ENCODE measurements at regions not wholly inside any gene's neighbourhood (a gene's known extent, or its start where the extent isn't known, plus 50 kb on each side); places are given as distances from the start of the nearest gene placed in this dataset.
A peak's percentile ranks its signal among the peaks of the same experiment; 100 is the strongest.

DNA sequence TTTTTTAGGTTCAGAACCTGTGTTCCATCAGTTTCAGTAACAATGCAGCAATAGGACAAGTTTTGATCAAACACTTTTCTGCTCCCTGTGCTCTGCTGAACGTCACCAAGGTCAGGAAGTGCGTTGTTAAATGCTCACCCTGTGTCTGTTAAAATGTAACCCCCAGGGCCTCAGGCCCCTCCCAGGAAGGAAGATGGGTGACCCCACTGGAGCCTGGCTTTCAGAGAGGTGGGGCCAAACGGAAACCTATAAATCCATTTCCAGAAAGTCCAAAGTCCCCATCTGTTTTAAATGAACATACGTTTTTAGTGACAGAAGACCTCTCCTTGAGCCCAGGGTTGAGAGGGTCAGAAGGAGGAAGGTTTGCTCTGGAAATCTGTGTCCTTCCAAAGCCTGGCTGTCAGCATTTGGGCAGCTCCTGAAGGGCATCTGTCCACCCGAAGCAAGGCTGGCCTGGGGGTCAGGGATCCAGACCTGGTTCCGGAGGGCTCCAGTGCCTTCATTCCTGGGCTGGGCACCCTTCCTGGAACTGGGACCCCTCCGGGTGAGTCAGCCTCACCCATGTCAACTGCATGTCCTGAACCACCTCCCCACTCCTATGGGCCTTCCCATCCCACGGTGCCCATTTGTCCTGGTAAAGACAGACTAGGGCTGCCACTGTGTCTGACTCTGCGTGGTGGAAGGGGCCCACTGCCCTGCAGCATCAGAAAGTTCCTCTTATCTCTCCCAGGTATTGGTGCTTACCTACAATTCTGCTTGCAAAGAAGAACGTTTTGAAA, 117.4 kb upstream of the COPS8 start (continued):
- TF ChIP-seq, protein P1, sequence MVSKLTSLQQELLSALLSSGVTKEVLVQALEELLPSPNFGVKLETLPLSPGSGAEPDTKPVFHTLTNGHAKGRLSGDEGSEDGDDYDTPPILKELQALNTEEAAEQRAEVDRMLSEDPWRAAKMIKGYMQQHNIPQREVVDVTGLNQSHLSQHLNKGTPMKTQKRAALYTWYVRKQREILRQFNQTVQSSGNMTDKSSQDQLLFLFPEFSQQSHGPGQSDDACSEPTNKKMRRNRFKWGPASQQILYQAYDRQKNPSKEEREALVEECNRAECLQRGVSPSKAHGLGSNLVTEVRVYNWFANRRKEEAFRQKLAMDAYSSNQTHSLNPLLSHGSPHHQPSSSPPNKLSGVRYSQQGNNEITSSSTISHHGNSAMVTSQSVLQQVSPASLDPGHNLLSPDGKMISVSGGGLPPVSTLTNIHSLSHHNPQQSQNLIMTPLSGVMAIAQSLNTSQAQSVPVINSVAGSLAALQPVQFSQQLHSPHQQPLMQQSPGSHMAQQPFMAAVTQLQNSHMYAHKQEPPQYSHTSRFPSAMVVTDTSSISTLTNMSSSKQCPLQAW (CRISPR knock-in tag; IDR thresholded peaks at IDR 0.05): peak; percentile 98
- TF ChIP-seq RARA (CRISPR knock-in tag; IDR thresholded peaks at IDR 0.05) (peak; percentile 70), ZNF101 (CRISPR knock-in tag; IDR thresholded peaks at IDR 0.05; ENCODE audit: borderline replicate concordance, low read depth) (no peak), RFX5 (IDR thresholded peaks at IDR 0.05; ENCODE audit: low read depth, low read length) (no peak), IKZF1 (IDR thresholded peaks at IDR 0.05) (no peak), NCOA2 (CRISPR knock-in tag; IDR thresholded peaks at IDR 0.05) (peak; percentile 55), ZNF557 (CRISPR knock-in tag; IDR thresholded peaks at IDR 0.05) (no peak), SMAD1 (CRISPR knock-in tag; IDR thresholded peaks at IDR 0.05; ENCODE audit: borderline replicate concordance, low read depth) (peak; percentile 92; the same call in 1 of the 2 replicates), KMT2A (CRISPR knock-in tag; IDR thresholded peaks at IDR 0.05) (no peak), SETDB1 (CRISPR knock-in tag; IDR thresholded peaks at IDR 0.05; ENCODE audit: borderline replicate concordance) (no peak), KLF15 (CRISPR knock-in tag; IDR thresholded peaks at IDR 0.05; ENCODE audit: borderline replicate concordance) (no peak), MXI1 (IDR thresholded peaks at IDR 0.05; ENCODE audit: borderline replicate concordance, low read depth, low read length) (no peak; the same call in 2 of the 3 replicates), MAFF (IDR thresholded peaks at IDR 0.05; ENCODE audit: low read depth, low read length) (no peak), ZBTB42 (CRISPR knock-in tag; IDR thresholded peaks at IDR 0.05) (peak; percentile 75; the same call in 1 of the 2 replicates), ZNF816 (CRISPR knock-in tag; IDR thresholded peaks at IDR 0.05; ENCODE audit: borderline replicate concordance) (peak; percentile 51; the same call in 1 of the 2 replicates), HCFC1 (IDR thresholded peaks at IDR 0.05; ENCODE audit: low read depth, low read length) (no peak)
- TF ChIP-seq, protein P2, sequence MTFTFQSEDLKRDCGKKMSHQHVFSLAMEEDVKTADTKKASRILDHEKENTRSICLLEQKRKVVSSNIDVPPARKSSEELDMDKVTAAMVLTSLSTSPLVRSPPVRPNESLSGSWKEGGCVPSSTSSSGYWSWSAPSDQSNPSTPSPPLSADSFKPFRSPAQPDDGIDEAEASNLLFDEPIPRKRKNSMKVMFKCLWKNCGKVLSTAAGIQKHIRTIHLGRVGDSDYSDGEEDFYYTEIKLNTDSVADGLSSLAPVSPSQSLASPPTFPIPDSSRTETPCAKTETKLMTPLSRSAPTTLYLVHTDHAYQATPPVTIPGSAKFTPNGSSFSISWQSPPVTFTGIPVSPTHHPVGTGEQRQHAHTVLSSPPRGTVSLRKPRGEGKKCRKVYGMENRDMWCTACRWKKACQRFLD (CRISPR knock-in tag; IDR thresholded peaks at IDR 0.05; ENCODE audit: borderline replicate concordance): no peak
- TF ChIP-seq, protein P3, sequence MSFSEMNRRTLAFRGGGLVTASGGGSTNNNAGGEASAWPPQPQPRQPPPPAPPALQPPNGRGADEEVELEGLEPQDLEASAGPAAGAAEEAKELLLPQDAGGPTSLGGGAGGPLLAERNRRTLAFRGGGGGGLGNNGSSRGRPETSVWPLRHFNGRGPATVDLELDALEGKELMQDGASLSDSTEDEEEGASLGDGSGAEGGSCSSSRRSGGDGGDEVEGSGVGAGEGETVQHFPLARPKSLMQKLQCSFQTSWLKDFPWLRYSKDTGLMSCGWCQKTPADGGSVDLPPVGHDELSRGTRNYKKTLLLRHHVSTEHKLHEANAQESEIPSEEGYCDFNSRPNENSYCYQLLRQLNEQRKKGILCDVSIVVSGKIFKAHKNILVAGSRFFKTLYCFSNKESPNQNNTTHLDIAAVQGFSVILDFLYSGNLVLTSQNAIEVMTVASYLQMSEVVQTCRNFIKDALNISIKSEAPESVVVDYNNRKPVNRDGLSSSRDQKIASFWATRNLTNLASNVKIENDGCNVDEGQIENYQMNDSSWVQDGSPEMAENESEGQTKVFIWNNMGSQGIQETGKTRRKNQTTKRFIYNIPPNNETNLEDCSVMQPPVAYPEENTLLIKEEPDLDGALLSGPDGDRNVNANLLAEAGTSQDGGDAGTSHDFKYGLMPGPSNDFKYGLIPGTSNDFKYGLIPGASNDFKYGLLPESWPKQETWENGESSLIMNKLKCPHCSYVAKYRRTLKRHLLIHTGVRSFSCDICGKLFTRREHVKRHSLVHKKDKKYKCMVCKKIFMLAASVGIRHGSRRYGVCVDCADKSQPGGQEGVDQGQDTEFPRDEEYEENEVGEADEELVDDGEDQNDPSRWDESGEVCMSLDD (CRISPR knock-in tag; IDR thresholded peaks at IDR 0.05; ENCODE audit: borderline replicate concordance): no peak
- TF ChIP-seq, protein P4, sequence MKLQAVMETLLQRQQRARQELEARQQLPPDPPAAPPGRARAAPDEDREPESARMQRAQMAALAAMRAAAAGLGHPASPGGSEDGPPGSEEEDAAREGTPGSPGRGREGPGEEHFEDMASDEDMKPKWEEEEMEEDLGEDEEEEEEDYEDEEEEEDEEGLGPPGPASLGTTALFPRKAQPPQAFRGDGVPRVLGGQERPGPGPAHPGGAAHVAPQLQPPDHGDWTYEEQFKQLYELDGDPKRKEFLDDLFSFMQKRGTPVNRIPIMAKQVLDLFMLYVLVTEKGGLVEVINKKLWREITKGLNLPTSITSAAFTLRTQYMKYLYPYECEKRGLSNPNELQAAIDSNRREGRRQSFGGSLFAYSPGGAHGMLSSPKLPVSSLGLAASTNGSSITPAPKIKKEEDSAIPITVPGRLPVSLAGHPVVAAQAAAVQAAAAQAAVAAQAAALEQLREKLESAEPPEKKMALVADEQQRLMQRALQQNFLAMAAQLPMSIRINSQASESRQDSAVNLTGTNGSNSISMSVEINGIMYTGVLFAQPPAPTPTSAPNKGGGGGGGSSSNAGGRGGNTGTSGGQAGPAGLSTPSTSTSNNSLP (IDR thresholded peaks at IDR 0.05; ENCODE audit: low read depth, low read length): peak; percentile 44
- TF ChIP-seq, protein P5, sequence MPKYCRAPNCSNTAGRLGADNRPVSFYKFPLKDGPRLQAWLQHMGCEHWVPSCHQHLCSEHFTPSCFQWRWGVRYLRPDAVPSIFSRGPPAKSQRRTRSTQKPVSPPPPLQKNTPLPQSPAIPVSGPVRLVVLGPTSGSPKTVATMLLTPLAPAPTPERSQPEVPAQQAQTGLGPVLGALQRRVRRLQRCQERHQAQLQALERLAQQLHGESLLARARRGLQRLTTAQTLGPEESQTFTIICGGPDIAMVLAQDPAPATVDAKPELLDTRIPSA (CRISPR knock-in tag; IDR thresholded peaks at IDR 0.05; ENCODE audit: borderline replicate concordance): no peak
- TF ChIP-seq, protein P6, sequence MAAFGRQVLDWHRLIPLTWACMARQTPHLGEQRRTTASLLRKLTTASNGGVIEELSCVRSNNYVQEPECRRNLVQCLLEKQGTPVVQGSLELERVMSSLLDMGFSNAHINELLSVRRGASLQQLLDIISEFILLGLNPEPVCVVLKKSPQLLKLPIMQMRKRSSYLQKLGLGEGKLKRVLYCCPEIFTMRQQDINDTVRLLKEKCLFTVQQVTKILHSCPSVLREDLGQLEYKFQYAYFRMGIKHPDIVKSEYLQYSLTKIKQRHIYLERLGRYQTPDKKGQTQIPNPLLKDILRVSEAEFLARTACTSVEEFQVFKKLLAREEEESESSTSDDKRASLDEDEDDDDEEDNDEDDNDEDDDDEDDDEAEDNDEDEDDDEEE (CRISPR knock-in tag; IDR thresholded peaks at IDR 0.05): no peak

Data from HepG2 (cell line).